OCI-LY7 (cell line): ENCODE measurements at regions not wholly inside any gene's neighbourhood (a gene's known extent, or its start where the extent isn't known, plus 50 kb on each side); places are given as distances from the start of the nearest gene placed in this dataset.

Source experiments
- CTCF ChIP-seq: fragments of 200-600 bp; sonication (generic); conservative IDR thresholded peaks from 2 replicates; pipeline ENCODE4 v1.5.1; 2014; ENCODE audit warnings: mild to moderate bottlenecking, antibody characterized with exemption, low read length, moderate library complexity, mixed read lengths
- EZH2phosphoT487 ChIP-seq: fragments of 200-600 bp; sonication (generic); IDR thresholded peaks from 2 replicates; pipeline ENCODE4 v1.6.1; 2018; ENCODE audit warnings: low read depth, borderline replicate concordance, mild to moderate bottlenecking, mixed run types, antibody characterized with exemption, low read length, moderate library complexity, mixed read lengths

GRCh38 chr1:30385246-30385995 lies 338.0 kb downstream of the MATN1 start:
- TF ChIP-seq CTCF (no peak), EZH2phosphoT487 (no peak)
